Ovary (tissue), 3 donors: ENCODE measurements at regions not wholly inside any gene's neighbourhood (a gene's known extent, or its start where the extent isn't known, plus 50 kb on each side); places are given as distances from the start of the nearest gene placed in this dataset.

Experiments used
- POLR2A ChIP-seq: fragments of 450-650 bp; IDR thresholded peaks from one replicate; pipeline ENCODE4 v1.6.1; 2017; ENCODE audit warnings: antibody characterized with exemption, mild to moderate bottlenecking, moderate library complexity
- TF ChIP-seq, protein P1 (sequence below), 3 donors: fragments of 450-650 bp in 2 of 3; fragments of 200-600 bp in 1 of 3; IDR thresholded peaks; one replicate each; pipeline versions ENCODE4 v1.5.1 to v1.8.0; 2016 to 2022; ENCODE audit warnings: antibody characterized with exemption in 3 of 3, mild to moderate bottlenecking in 1 of 3
- donor health status: DM: no; HTN: no; CAD: no.

DNA sequence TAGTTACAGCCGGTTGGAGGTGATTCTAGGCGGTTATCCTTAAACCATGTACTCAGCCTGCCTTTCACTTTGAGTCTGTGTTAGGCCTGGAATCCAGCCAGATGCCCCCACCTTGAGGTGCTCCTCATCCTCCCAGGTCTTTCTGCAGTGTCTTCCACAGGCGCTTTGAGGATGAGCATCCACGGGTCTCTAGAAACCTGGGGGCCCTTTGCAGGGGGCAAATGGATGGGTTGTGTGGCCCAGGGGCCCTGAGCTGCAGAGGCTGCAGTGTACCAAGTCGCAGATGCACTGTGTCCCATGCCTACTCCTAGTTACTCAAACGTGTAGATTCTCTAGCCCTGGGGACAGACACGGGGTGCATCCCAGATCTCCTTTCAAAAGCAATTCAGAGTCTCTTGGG lies 242.1 kb upstream of the IRX1 start:
- no peak for TF ChIP-seq POLR2A
- TF ChIP-seq, protein P1, sequence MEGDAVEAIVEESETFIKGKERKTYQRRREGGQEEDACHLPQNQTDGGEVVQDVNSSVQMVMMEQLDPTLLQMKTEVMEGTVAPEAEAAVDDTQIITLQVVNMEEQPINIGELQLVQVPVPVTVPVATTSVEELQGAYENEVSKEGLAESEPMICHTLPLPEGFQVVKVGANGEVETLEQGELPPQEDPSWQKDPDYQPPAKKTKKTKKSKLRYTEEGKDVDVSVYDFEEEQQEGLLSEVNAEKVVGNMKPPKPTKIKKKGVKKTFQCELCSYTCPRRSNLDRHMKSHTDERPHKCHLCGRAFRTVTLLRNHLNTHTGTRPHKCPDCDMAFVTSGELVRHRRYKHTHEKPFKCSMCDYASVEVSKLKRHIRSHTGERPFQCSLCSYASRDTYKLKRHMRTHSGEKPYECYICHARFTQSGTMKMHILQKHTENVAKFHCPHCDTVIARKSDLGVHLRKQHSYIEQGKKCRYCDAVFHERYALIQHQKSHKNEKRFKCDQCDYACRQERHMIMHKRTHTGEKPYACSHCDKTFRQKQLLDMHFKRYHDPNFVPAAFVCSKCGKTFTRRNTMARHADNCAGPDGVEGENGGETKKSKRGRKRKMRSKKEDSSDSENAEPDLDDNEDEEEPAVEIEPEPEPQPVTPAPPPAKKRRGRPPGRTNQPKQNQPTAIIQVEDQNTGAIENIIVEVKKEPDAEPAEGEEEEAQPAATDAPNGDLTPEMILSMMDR (IDR thresholded peaks at IDR 0.05): no peak
